OCI-LY3 (cell line): ENCODE measurements at regions not wholly inside any gene's neighbourhood (a gene's known extent, or its start where the extent isn't known, plus 50 kb on each side); places are given as distances from the start of the nearest gene placed in this dataset.

Experiments
- CTCF ChIP-seq: fragments of 200-600, 300-600 bp; sonication (generic); IDR thresholded peaks from 2 replicates; pipeline ENCODE4 v1.5.1; 2014; ENCODE audit warnings: antibody characterized with exemption, low read length, low read depth
- EZH2phosphoT487 ChIP-seq: fragments of 200-600 bp; shearing (Covaris generic); IDR thresholded peaks from 2 replicates; pipeline ENCODE4 v1.6.1; 2018; ENCODE audit warnings: antibody characterized with exemption, mixed run types, low read depth

GRCh38 chr15:60244813-60245212 is 153.0 kb downstream of the ANXA2 start:
- no peak for TF ChIP-seq CTCF
- no peak for TF ChIP-seq EZH2phosphoT487
